ENCODE measurements at regions not wholly inside any gene's neighbourhood (a gene's known extent, or its start where the extent isn't known, plus 50 kb on each side); places are given as distances from the start of the nearest gene placed in this dataset.
"Not testable (repeated sequence)": the region's sequence is repeated elsewhere in the genome, so short reads cannot be mapped to it uniquely, and the experiment has no call there.

DNA sequence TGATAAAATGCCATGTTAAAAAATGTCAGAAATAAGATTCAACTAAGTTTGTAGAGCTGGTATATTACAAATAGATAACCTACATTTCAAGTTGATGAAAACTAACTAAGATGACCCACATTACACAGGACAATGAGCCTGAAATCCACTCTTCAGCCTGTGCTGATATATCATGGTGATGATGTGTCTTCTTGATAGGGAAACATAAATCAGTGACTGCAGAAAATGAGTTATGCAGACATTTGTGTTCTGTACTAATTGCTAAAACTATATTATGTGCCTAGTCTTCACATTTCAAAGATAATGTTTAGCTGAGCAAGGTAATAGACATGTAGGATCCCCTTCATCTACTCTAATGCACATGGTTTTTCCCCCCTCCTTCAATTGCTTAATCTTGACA lies 331.6 kb upstream of the F9 start:
- no peak for DNase-seq

GRCh38 chrX:139196890-139197289 lies 333.6 kb upstream of the F9 start:
- no peak for DNase-seq

DNA sequence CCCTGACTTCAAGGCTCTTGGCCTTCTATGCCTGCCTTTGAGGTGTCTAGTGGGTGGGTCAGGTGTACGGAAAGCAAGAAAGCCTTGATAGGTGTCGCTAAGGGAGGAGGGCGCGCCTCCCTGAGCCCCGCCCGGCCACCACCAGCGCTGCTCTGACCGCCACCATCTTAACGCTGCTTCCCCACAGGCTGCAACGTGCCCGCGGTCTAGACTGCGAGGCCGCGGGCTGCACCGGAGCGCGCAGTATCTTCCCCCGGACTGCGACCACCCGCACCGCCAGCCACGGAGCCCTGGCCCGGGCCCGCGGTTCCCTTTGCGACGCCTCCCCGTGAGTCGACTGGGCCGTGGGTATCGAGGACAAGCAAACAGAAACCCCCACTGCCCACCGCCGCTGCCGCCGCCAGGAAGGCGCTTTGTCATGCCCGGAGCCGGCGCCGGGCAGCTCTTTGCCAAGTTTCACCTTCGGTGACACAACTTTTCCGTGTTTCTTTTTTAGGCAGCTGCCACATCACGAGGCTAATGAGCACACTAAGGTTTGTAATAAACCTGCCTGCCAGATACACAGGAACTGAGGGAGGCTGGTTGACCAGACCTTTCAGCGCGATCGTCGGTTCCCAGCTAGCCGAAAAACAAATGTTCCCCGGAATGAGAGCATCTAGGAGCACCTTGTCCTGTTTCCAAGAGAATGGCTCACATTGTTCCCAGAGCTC lies 335.8 kb upstream of the F9 start:
- no peak for DNase-seq

- DNase-seq, result no peak
Measured at GRCh38 chrX:139192386-139192961, 338.1 kb upstream of the F9 start.

DNA sequence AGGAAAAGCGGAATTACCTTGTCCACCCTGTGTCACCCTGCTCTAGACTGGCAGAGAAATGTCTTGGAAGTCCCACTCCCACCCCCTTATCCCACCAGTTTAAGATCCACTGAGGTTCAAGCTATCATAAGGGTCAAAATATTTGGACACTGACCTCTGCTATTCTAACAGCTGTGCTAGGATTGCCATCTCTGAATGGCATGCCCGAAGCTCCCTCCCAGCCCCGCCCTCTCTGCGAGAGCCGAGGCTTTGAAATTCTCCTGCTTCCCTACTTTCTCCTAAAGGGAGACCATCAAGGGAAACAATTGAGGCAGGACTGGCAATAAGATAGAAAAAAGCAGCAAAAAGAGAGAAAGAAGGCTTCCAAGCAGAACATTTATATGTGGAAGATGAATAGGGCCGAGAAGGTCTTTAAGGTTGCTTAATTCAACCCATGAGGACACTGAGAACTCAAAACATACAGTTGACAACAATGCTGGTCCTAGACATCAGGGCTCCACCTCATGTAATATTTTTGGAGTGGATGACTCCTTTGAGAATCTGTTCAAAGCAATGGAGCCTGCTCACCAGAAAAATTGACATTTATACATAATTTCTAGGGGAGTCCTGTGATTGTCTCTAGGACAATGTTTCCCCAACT lies 338.7 kb upstream of the F9 start:
- DNase-seq, result no peak

DNA sequence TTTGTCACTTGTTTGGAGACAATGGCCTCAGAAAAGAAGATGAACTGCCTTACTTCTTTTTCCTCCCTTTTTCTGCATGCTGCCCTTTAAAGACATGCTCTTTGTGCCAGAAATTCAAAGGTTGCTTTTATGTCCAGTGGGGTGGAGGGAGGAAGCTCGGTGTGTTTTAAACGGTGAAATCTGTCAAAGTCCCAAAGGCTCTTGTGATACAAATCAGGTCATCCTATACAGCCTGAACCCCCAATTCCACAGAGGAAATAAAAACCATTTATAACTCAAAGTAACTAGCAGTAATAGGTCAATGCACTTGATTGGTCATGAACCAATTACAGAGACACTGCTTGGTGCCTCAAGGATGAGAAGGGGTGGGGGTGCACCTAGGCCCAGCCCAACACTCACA lies 339.3 kb upstream of the F9 start:
- DNase-seq, result no peak

DNA sequence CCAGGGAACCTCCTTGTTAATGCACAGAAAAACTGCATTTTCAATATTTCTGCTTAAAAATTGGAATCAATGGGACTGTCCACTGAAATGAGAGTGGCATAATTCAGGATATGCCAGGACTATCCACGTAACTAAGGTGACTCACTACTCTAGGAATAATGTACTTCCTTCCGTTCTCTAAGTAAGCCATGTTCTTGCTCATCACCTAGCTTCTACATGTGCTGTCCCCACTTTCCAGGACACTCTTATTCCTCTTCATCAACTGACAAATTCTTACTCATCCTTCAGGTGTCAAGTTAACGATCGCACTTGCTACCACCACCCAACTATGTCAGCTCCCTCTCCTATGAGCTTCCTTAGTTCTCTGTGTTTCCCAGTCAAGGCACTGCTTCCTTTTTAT lies 342.8 kb upstream of the F9 start:
- no peak for DNase-seq

DNA sequence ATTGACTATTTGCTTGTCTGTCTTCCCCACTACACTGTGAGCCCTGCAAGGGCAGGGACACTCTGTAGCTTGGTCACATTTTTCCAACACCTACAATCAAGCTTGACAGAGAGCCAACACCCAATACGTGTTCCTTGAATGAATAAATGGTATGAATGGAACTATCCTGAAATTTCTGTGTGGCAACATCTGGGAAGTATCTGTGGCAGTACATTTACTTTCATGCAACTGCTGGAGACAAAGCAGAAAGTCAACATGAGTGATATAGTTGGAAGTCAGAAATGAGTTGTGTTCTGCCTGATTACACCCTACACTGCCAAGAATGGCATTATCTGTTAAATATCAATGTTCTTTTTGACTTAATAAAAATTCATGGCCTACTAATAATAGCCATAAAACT lies 343.5 kb upstream of the F9 start:
- no peak for DNase-seq

GRCh38 chrX:139179592-139179991 lies 350.9 kb upstream of the F9 start:
- DNase-seq, result no peak

DNA sequence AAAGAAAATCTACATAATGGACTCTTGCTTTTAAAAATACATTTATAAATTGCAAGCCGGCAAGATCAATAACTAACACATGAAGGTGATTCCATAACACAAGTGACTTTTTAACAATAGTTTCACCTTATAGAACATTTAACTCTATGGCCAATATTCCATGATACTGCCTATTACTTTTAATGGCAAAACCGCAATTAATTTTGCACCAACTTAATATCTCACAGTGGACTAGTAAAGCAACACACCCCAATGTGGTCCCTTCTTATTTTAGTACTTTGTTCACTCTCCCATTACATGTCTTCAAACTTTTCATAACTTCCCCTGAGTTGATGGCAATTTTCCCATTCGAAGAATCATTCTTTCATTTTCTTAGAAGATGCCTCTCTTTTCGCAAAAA lies 351.6 kb upstream of the F9 start:
- DNase-seq, result no peak

GRCh38 chrX:139172731-139173130 lies 357.8 kb upstream of the F9 start:
- no peak for DNase-seq

DNA sequence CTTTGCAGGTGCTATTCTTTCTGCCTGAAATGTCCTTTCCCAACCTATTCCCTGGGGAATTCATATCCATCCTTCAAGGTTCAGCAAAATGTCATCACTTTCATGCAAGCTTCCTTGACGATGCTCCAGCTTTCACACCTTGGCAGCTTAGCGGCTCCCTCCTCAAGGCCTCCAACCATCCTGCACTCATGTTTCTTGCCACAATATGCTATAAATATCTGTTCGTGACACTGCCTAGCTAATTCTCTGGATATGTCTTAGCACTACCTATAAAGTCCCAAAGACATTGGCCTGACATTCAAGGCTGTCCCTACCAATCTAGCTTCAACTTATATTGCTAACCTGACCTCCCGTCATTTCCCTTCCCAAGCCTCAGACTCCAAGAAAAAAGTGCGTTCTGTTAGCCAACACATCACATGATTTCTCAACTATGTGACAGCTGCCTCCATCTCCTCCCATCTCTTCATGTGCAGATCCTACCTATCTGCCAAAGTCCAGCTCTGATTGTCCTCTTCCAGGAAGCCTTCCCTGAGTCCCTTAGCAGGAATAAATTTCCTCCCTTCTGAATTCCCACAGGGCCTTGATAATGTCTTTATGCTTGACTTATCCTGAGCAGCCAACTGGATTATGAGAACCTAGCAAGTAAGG lies 359.9 kb upstream of the F9 start:
- DNase-seq, result no peak

DNA sequence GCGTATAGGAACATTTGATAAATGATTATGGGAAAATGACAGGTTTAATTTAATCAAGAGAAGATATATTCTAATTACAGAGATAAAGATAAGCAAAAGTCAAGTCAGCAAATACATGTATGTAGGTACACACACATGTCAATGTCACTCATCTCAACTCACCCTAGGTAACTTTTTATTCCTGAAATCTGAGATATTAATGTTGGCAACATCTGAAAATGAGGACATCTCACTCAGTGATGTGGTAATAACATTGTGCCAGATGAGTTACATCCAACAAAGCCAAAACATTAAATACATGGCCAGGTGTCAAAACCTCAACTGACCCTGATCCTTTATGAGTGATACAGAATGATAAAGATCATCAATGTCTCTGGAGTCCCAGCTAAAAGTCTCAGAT lies 363.3 kb upstream of the F9 start:
- DNase-seq, result no peak

DNA sequence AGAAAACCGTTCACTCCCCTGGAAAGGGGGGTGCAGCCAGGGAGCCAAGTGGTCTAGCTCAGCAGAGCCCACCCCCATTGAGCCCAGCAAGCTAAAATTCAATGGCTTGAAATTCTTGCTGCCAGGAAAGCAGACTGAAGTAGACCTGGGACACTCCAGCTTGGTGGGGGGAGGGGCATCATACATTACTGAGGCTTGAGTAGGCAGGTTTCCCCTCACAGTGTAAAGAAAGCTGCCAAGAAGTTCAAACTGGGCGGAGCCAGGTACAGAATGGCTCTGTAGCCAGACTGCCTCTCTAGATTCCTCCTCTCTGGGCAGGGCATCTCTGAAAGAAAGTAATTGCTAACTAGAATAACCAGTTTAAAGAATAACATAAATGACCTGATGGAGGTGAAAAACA lies 372.3 kb upstream of the F9 start:
- DNase-seq, result no peak

- DNase-seq, result no peak
Measured at GRCh38 chrX:139156356-139156755, 374.2 kb upstream of the F9 start.

DNA sequence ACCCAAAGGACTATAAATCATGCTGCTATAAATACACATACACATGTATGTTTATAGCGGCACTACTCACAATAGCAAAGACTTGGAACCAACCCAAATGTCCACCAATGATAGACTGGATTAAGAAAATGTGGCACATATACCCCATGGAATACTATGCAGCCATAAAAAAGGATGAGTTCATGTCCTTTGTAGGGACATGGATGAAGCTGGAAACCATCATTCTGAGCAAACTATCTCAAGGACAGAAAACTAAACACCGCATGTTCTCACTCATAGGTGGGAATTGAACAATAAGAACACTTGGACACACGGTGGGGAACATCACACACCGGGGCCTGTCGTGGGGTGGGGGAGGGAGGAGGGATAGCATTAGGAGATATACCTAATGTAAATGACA lies 383.9 kb upstream of the F9 start:
- not testable (repeated sequence) for DNase-seq

GRCh38 chrX:139141370-139141769 lies 389.2 kb upstream of the F9 start:
- no peak for DNase-seq

DNA sequence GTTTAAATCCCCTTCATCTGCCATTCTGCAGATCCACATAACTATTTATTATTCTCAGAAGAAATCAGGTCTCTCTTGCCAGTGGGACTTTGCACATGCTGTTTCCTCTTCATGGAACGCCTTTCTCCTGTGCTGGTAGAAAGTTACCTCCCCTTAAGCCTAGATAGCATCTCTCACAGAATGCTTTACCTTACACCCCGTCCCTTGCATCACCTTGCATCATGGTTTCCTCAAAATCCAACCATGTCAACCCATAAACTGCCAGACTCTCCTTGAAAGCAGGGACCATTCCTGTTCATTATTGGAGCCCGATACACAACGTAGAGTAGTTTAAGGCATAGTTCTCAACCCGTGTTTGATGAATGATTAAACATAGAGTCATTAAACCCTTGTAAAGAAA lies 396.2 kb upstream of the F9 start:
- no peak for DNase-seq

GRCh38 chrX:139126493-139126892 lies 404.0 kb upstream of the F9 start:
- no peak for DNase-seq

DNA sequence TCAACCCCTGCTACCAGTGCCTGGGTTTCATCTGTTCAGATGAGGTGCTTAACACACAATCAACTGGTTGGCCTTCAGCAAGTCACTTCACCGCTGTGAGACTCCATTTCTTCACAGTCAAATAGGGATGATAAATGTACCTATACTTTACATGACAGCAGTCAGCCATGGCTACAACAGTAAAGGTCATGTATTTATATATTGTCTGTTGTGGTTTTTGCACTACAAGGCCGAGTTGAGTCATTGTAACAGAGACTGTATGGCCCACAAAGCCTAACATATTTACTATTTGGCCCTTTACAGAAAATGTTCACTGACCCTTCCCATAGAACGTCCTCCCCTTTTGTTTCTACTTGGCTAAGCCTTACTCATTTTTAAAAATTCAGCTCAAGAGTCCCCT lies 404.6 kb upstream of the F9 start:
- DNase-seq, result no peak

DNA sequence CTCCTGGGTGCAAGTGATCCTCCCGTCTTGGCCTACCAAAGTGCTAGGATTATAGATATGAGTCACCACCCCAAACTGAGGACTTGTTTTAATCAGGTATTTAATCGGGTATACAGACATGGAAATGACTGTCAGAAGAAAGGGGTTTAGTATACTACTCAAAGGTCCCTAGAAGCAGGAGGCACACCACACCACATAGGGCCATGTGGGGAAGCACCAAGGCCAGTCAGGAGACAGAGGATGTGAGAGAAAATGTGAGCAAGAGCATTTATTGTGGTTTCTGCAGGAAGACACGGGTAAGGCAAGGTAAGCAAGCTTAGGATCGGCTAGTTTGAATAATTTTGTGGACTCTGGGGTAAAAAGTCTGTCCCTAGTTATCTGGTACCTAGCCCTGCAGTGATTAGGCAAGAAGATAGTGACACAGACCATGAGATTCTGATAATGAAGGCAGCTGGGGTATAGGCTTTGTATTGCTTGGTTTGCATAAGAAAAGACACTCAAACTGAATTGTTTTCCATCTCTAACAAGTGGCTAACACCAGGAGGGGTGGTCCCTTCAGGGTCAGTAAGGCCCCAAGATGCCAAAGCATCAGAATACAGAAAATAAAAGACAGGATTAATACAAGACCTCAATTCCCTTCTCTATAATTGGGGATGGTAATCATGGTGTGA lies 408.8 kb upstream of the F9 start:
- no peak for DNase-seq

GRCh38 chrX:139120760-139121159 lies 409.2 kb upstream of the FGF13 start:
- DNase-seq, result no peak

DNA sequence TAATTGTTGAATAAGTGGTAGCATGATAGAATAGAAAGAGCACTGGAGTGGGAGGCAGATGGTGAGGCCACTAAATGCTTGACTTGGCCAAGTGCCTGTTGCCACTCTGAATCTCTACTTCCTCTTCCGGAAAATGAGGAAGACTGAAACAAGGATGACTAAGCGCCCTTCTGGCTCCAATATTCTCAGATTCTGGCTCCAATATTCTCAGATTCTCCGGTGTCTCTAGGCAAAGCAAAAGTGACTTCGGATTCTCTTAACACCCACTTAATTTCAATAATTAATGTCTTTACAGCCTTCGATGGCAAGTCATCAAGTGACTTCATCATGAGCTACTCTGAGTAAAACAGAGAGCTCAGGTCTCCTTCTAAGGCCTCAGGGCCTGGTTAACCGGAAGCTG lies 402.2 kb upstream of the FGF13 start:
- DNase-seq, result no peak

- no peak for DNase-seq
Measured at GRCh38 chrX:139112432-139112831, 400.9 kb upstream of the FGF13 start.
